ENCODE measurements at regions not wholly inside any gene's neighbourhood (a gene's known extent, or its start where the extent isn't known, plus 50 kb on each side); places are given as distances from the start of the nearest gene placed in this dataset.

- no peak for TF ChIP-seq CTCF (conservative IDR thresholded peaks at IDR 0.05)
- no peaks in the 10 kb centered on the region for H3K36me3 ChIP-seq (ENCODE audit: control insufficient read depth, insufficient read depth, low read length)
- H3K9ac ChIP-seq (ENCODE audit: extremely low read depth, low read length, poor library complexity, severe bottlenecking), result no peak overlapping the region
- no peaks in the 10 kb centered on the region for H3K27me3 ChIP-seq (ENCODE audit: control insufficient read depth, insufficient read depth, low read length, poor library complexity, severe bottlenecking)
- Mint-ChIP-seq H3K27ac (no peak overlapping the region), H3K4me1 (peaks cover 7% of the 10 kb centered on the region), H3K4me3 (no peak overlapping the region), H3K36me3 (ENCODE audit: low read depth) (no peaks in the 10 kb centered on the region), H3K27me3 (ENCODE audit: insufficient read depth) (no peaks in the 10 kb centered on the region), H3K9me3 (no peaks in the 10 kb centered on the region)
- no peaks in the 10 kb centered on the region for H3K9me3 ChIP-seq (ENCODE audit: control insufficient read depth, low read length)
- peaks cover 4% of the 10 kb centered on the region for H3K4me1 ChIP-seq (ENCODE audit: control insufficient read depth, insufficient read depth, low read length)
- DNase-seq, result no peak
- no peak overlapping the region for H3K4me3 ChIP-seq (ENCODE audit: low read length)
- H3K27ac ChIP-seq (ENCODE audit: low read depth, low read length), result no peak overlapping the region
Observed at GRCh38 chr9:73083519-73083918, 68.1 kb upstream of the ANXA1 start.

GRCh38 chr9:73081979-73082657 lies 69.5 kb upstream of the ANXA1 start:
- no peak for DNase-seq
- H3K36me3 ChIP-seq (ENCODE audit: control insufficient read depth, insufficient read depth, low read length), result no peaks in the 10 kb centered on the region
- H3K9me3 Mint-ChIP-seq, result no peaks in the 10 kb centered on the region
- H3K9ac ChIP-seq (ENCODE audit: extremely low read depth, low read length, poor library complexity, severe bottlenecking), result no peak overlapping the region
- H3K9me3 ChIP-seq (ENCODE audit: control insufficient read depth, low read length), result no peaks in the 10 kb centered on the region
- no peak overlapping the region for H3K27ac ChIP-seq (ENCODE audit: low read depth, low read length)
- peaks cover 7% of the 10 kb centered on the region for H3K4me1 Mint-ChIP-seq
- H3K4me3 Mint-ChIP-seq, result no peak overlapping the region
- no peaks in the 10 kb centered on the region for H3K27me3 Mint-ChIP-seq (ENCODE audit: insufficient read depth)
- peak; percentile 89 for TF ChIP-seq CTCF (conservative IDR thresholded peaks at IDR 0.05)
- 100% methylated on average over 1 of the region's 2 CpGs; no CpG with 5 or more reads in 1 of the 2 experiments for WGBS, 2 experiments (ENCODE audit: insufficient coverage in 1 of 2, insufficient read length in 1 of 2)
- H3K4me1 ChIP-seq (ENCODE audit: control insufficient read depth, insufficient read depth, low read length), result peaks cover 4% of the 10 kb centered on the region
- no peaks in the 10 kb centered on the region for H3K27me3 ChIP-seq (ENCODE audit: control insufficient read depth, insufficient read depth, low read length, poor library complexity, severe bottlenecking)
- H3K4me3 ChIP-seq (ENCODE audit: low read length), result no peak overlapping the region
- H3K36me3 Mint-ChIP-seq (ENCODE audit: low read depth), result no peaks in the 10 kb centered on the region
- H3K27ac Mint-ChIP-seq, result no peak overlapping the region

- 78 to 87% methylated on average over 3 of the region's 3 CpGs for WGBS, 2 experiments (ENCODE audit: insufficient coverage in 1 of 2, insufficient read length in 1 of 2)
- DNase-seq, result peak; percentile 53
- H3K27me3 Mint-ChIP-seq (ENCODE audit: insufficient read depth), result no peaks in the 10 kb centered on the region
Observed at GRCh38 chr9:73080110-73080694, 71.5 kb upstream of the ANXA1 start.

More at GRCh38 chr9:73080110-73080694, 71.5 kb upstream of the ANXA1 start:
- Histone ChIP-seq H3K4me1 (ENCODE audit: control insufficient read depth, insufficient read depth, low read length) (peaks cover 4% of the 10 kb centered on the region), H3K36me3 (ENCODE audit: control insufficient read depth, insufficient read depth, low read length) (no peaks in the 10 kb centered on the region), H3K27me3 (ENCODE audit: control insufficient read depth, insufficient read depth, low read length, poor library complexity, severe bottlenecking) (no peaks in the 10 kb centered on the region), H3K27ac (ENCODE audit: low read depth, low read length) (no peak overlapping the region), H3K4me3 (ENCODE audit: low read length) (no peak overlapping the region), H3K9ac (ENCODE audit: extremely low read depth, low read length, poor library complexity, severe bottlenecking) (no peak overlapping the region), H3K9me3 (ENCODE audit: control insufficient read depth, low read length) (no peaks in the 10 kb centered on the region)
- Mint-ChIP-seq H3K27ac (no peak overlapping the region), H3K9me3 (no peaks in the 10 kb centered on the region), H3K4me1 (peaks cover 7% of the 10 kb centered on the region), H3K36me3 (ENCODE audit: low read depth) (no peaks in the 10 kb centered on the region), H3K4me3 (no peak overlapping the region)
- no peak for TF ChIP-seq CTCF (conservative IDR thresholded peaks at IDR 0.05)

All from endodermal cell (in vitro differentiated cells).